K562 (cell line): ENCODE measurements at regions not wholly inside any gene's neighbourhood (a gene's known extent, or its start where the extent isn't known, plus 50 kb on each side); places are given as distances from the start of the nearest gene placed in this dataset.

Experiments used
- DNMT1 ChIP-seq: fragments of 450-650 bp; IDR thresholded peaks from 2 replicates; pipeline ENCODE4 v1.6.1; 2016; ENCODE audit warnings: antibody characterized with exemption, mild to moderate bottlenecking
- EZH2 ChIP-seq: IDR thresholded peaks from 2 replicates; pipeline ENCODE4 v1.6.1; 2012; ENCODE audit warnings: low read depth, mild to moderate bottlenecking, inconsistent platforms, low read length, borderline replicate concordance
- HDGF ChIP-seq: fragments of 450-650 bp; IDR thresholded peaks from 2 replicates; pipeline ENCODE4 v1.6.1; 2016
- NR2C2 ChIP-seq, 2 experiments: fragments of 200-800 bp in 1 of 2; sonication (Bioruptor generic) in 1 of 2; sonication (generic) in 1 of 2; formaldehyde crosslinking in 1 of 2; IDR thresholded peaks; 2 replicates each; pipeline versions ENCODE4 v1.6.1 to v1.8.0; 2016 to 2022; ENCODE audit warnings: mild to moderate bottlenecking in 1 of 2, missing compliant biosample characterization in 1 of 2, missing genetic modification characterization in 1 of 2, missing genetic modification reagents in 1 of 2
- TAF1 ChIP-seq: IDR thresholded peaks from 2 replicates; pipeline ENCODE4 v1.6.1; 2011; ENCODE audit warnings: mild to moderate bottlenecking, low read length, moderate library complexity; ENCODE audit not compliant: insufficient read depth, control insufficient read depth, severe bottlenecking; ENCODE audit errors: extremely low read depth
- TF ChIP-seq, protein P1 (sequence below), 3 experiments: IDR thresholded peaks in 2 of 3; conservative IDR thresholded peaks in 1 of 3; 2 replicates each; pipeline ENCODE4 v1.5.1; 2011 to 2012; ENCODE audit warnings: low read length in 3 of 3, mild to moderate bottlenecking in 3 of 3, control low read depth in 2 of 3, improper control_type of control experiment in 1 of 3, inconsistent platforms in 1 of 3, low read depth in 1 of 3, mixed read lengths in 1 of 3, moderate library complexity in 1 of 3; ENCODE audit not compliant: insufficient read depth in 2 of 3
- TF ChIP-seq, protein P2 (sequence below): sonication (generic); formaldehyde crosslinking; IDR thresholded peaks from 2 replicates; pipeline ENCODE4 v1.8.1; 2023; ENCODE audit warnings: mild to moderate bottlenecking, missing genetic modification reagents
- TF ChIP-seq, protein P3 (sequence below), 2 experiments: fragments of 450-650 bp in 1 of 2; IDR thresholded peaks; 2 replicates each; pipeline ENCODE4 v1.6.1; 2011 to 2017; ENCODE audit warnings: low read depth in 2 of 2, antibody characterized with exemption in 1 of 2, borderline replicate concordance in 1 of 2, low read length in 1 of 2, mild to moderate bottlenecking in 1 of 2, mixed read lengths in 1 of 2; ENCODE audit not compliant: control insufficient read depth in 1 of 2
- TF ChIP-seq, protein P4 (sequence below): sonication (generic); formaldehyde crosslinking; IDR thresholded peaks from 2 replicates; pipeline ENCODE4 v1.9.0; 2022; ENCODE audit warnings: mild to moderate bottlenecking, missing genetic modification reagents

DNA sequence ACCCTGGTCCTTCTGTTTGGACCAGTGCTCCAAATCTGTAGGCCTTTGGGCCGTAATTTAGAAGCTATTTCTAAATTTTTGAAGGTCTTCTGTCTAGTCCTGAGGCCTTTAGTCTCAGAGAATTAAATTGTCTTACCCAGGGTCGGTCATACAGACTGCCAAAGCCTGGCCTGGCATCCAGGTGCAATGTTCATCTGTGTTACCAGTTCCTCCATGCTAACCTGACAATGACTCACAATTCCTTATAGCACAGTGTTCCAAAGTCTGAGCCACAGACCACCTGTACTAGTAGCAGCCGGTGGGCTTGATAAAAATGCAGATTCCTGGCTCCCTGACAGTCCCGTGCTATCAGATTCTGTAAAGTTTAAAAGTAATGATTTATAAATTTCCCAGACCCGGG lies 77.7 kb upstream of the MAP4K3 start:
- TF ChIP-seq, protein P1, sequence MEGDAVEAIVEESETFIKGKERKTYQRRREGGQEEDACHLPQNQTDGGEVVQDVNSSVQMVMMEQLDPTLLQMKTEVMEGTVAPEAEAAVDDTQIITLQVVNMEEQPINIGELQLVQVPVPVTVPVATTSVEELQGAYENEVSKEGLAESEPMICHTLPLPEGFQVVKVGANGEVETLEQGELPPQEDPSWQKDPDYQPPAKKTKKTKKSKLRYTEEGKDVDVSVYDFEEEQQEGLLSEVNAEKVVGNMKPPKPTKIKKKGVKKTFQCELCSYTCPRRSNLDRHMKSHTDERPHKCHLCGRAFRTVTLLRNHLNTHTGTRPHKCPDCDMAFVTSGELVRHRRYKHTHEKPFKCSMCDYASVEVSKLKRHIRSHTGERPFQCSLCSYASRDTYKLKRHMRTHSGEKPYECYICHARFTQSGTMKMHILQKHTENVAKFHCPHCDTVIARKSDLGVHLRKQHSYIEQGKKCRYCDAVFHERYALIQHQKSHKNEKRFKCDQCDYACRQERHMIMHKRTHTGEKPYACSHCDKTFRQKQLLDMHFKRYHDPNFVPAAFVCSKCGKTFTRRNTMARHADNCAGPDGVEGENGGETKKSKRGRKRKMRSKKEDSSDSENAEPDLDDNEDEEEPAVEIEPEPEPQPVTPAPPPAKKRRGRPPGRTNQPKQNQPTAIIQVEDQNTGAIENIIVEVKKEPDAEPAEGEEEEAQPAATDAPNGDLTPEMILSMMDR (IDR thresholded peaks at IDR 0.05 in 2 of 3, conservative IDR thresholded peaks at IDR 0.05 in 1 of 3; ENCODE audit: insufficient read depth in 2 of 3, low read depth in 1 of 3, low read length in 3 of 3): no peak
- TF ChIP-seq, protein P2, sequence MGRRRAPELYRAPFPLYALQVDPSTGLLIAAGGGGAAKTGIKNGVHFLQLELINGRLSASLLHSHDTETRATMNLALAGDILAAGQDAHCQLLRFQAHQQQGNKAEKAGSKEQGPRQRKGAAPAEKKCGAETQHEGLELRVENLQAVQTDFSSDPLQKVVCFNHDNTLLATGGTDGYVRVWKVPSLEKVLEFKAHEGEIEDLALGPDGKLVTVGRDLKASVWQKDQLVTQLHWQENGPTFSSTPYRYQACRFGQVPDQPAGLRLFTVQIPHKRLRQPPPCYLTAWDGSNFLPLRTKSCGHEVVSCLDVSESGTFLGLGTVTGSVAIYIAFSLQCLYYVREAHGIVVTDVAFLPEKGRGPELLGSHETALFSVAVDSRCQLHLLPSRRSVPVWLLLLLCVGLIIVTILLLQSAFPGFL (CRISPR knock-in tag): no peak
- TF ChIP-seq DNMT1: no peak
- TF ChIP-seq, protein P3, sequence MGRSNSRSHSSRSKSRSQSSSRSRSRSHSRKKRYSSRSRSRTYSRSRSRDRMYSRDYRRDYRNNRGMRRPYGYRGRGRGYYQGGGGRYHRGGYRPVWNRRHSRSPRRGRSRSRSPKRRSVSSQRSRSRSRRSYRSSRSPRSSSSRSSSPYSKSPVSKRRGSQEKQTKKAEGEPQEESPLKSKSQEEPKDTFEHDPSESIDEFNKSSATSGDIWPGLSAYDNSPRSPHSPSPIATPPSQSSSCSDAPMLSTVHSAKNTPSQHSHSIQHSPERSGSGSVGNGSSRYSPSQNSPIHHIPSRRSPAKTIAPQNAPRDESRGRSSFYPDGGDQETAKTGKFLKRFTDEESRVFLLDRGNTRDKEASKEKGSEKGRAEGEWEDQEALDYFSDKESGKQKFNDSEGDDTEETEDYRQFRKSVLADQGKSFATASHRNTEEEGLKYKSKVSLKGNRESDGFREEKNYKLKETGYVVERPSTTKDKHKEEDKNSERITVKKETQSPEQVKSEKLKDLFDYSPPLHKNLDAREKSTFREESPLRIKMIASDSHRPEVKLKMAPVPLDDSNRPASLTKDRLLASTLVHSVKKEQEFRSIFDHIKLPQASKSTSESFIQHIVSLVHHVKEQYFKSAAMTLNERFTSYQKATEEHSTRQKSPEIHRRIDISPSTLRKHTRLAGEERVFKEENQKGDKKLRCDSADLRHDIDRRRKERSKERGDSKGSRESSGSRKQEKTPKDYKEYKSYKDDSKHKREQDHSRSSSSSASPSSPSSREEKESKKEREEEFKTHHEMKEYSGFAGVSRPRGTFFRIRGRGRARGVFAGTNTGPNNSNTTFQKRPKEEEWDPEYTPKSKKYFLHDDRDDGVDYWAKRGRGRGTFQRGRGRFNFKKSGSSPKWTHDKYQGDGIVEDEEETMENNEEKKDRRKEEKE (IDR thresholded peaks at IDR 0.05; ENCODE audit: borderline replicate concordance in 1 of 2, control insufficient read depth in 1 of 2, low read depth in 2 of 2, low read length in 1 of 2): no peak
- TF ChIP-seq, protein P4, sequence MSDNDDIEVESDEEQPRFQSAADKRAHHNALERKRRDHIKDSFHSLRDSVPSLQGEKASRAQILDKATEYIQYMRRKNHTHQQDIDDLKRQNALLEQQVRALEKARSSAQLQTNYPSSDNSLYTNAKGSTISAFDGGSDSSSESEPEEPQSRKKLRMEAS (CRISPR knock-in tag): no peak
- TF ChIP-seq HDGF: no peak
- no peak for TF ChIP-seq NR2C2 (CRISPR knock-in tag; IDR thresholded peaks at IDR 0.05)
- no peak for TF ChIP-seq NR2C2 (tag; IDR thresholded peaks at IDR 0.05)
- no peak for TF ChIP-seq TAF1
- TF ChIP-seq EZH2: no peak
